ENCODE measurements at regions not wholly inside any gene's neighbourhood (a gene's known extent, or its start where the extent isn't known, plus 50 kb on each side); places are given as distances from the start of the nearest gene placed in this dataset.

DNA sequence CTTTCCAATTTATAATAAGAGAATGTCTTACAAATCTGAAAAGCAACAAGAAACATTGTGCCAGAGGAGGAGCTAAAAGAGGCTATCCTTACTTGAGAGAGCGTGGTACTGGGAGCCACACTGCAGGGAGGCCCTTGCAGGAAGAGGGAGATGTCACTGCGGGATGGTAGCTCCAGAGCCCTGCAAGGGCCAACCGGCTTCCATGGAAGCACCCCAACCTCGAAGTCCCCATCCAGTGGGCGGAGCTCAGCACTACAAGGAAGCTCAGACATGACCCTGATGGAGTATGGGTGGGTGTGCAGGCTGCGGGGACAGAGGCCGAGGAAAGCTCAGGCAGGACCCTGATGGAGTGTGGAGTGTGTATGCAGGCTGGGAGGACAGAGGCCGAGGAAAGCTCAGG lies 57.8 kb upstream of the RPS6KA2 start:
- TF ChIP-seq, protein P1, sequence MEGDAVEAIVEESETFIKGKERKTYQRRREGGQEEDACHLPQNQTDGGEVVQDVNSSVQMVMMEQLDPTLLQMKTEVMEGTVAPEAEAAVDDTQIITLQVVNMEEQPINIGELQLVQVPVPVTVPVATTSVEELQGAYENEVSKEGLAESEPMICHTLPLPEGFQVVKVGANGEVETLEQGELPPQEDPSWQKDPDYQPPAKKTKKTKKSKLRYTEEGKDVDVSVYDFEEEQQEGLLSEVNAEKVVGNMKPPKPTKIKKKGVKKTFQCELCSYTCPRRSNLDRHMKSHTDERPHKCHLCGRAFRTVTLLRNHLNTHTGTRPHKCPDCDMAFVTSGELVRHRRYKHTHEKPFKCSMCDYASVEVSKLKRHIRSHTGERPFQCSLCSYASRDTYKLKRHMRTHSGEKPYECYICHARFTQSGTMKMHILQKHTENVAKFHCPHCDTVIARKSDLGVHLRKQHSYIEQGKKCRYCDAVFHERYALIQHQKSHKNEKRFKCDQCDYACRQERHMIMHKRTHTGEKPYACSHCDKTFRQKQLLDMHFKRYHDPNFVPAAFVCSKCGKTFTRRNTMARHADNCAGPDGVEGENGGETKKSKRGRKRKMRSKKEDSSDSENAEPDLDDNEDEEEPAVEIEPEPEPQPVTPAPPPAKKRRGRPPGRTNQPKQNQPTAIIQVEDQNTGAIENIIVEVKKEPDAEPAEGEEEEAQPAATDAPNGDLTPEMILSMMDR (IDR thresholded peaks at IDR 0.05; ENCODE audit: extremely low read depth in 1 of 2, insufficient read depth in 1 of 2, low read depth in 1 of 2, low read length in 2 of 2) = no peak
- TF ChIP-seq GATA2 (IDR thresholded peaks at IDR 0.05; ENCODE audit: insufficient read depth, insufficient read length, low read depth, low read length) (no peak), POLR2AphosphoS5 (IDR thresholded peaks at IDR 0.05; ENCODE audit: insufficient read depth, low read depth, low read length) (no peak)

All from endothelial cell of umbilical vein (primary cell).